ENCODE measurements at regions not wholly inside any gene's neighbourhood (a gene's known extent, or its start where the extent isn't known, plus 50 kb on each side); places are given as distances from the start of the nearest gene placed in this dataset.

DNA sequence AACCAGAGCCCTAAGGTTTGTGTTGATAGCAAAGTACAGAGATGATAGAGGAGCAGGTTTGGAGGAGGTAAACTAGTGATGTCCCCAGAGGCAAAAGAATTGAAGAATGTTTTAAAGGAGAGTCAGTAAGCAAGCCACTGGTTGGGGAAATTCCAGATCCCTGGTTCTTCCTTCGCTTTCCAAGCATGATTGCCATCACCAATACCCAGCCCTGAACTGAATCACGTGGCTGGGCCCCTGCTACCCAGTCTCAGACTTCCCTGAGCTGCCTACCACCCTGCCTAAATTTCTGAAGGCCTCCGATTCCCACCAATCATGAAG, 95.3 kb upstream of the FOXN2 start:
- no peak for ATAC-seq
- intact Hi-C loops (cut with micrococcal nuclease), result no loop called here

DNA sequence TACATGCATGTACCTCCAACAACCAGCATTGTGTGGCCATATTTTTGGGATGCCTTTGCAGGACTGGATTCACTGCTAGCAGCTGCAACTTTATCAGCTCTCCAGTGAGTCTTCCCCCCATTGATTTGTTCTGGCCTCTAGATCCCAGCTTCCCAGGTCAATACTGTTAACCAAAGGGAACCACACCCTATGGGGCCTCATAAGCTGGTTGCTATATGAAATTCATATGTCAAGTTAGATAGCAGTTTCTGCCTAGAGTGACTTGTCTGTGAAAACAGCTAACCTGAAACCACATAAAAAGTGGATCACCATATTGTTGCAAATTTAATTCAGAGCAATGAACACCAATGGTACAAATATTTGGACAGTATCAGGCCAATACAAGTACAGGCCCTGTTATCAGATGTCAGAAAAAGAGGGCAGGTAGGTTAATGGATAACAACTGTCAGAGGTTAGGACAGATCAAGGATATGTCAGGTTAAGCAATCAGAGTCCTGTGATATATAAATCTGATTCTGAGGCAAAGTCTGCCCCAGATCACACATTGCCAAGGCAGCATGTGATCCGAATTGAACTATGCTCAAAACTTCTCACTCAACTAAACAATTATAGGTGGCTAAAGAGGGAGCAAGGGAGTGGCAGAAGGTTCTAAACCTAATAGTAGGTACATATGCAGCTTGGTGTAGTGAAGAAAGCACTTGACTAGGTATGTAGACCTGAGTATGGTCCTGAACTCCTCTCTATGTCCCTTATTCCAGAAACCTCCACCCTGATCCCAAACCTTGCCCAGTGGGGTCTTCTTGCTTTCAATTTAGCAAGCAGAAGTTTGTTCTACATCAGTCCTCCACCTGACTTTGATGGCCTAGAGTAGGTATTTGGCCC, 94.7 kb upstream of the FOXN2 start:
- Histone ChIP-seq H3K27me3 (ENCODE audit: insufficient read depth, low read length) (no peaks in the 10 kb centered on the region), H3K79me2 (ENCODE audit: insufficient read depth, low read length) (no peaks in the 10 kb centered on the region), H3K9ac (ENCODE audit: low read length) (no peak overlapping the region), H3K9me2 (ENCODE audit: insufficient read depth) (no peaks in the 10 kb centered on the region), H3K4me1 (ENCODE audit: control insufficient read depth in 1 of 2, insufficient read depth in 2 of 2, low read length in 2 of 2) (no peaks in the 10 kb centered on the region), H3K36me3 (ENCODE audit: control insufficient read depth in 1 of 2, insufficient read depth in 2 of 2, low read length in 2 of 2) (no peaks in the 10 kb centered on the region), H3K9me3 (ENCODE audit: control insufficient read depth in 1 of 2, insufficient read depth in 1 of 2, low read depth in 1 of 2, low read length in 2 of 2) (no peaks in the 10 kb centered on the region), H4K20me1 (ENCODE audit: insufficient read depth) (no peaks in the 10 kb centered on the region; the same call in 1 of the 2 replicates), H3K4me3 (replicated peaks in 1 of 2; ENCODE audit: low read depth in 1 of 2, low read length in 2 of 2) (no peak overlapping the region), H3K4me2 (ENCODE audit: low read length) (no peak overlapping the region), H2AFZ (ENCODE audit: low read depth, low read length, poor library complexity, severe bottlenecking) (no peak overlapping the region), H3K27ac (ENCODE audit: low read depth, low read length) (no peak overlapping the region)
- ChIA-PET RAD21 (ENCODE audit: low non-redundant PET in 1 of 2, low total read pairs in 2 of 2, uncharacterized antibody in 2 of 2, unreplicated experiment in 2 of 2) (no interaction called here), CTCF (no interaction called here), POLR2A (no interaction called here)
- TF ChIP-seq CBX3 (IDR thresholded peaks at IDR 0.05; ENCODE audit: low read depth) (no peak), SRF (IDR thresholded peaks at IDR 0.05; ENCODE audit: low read depth) (no peak), POLR2AphosphoS5 (IDR thresholded peaks at IDR 0.05; ENCODE audit: low read depth, low read length) (no peak)
- TF ChIP-seq, protein P1, sequence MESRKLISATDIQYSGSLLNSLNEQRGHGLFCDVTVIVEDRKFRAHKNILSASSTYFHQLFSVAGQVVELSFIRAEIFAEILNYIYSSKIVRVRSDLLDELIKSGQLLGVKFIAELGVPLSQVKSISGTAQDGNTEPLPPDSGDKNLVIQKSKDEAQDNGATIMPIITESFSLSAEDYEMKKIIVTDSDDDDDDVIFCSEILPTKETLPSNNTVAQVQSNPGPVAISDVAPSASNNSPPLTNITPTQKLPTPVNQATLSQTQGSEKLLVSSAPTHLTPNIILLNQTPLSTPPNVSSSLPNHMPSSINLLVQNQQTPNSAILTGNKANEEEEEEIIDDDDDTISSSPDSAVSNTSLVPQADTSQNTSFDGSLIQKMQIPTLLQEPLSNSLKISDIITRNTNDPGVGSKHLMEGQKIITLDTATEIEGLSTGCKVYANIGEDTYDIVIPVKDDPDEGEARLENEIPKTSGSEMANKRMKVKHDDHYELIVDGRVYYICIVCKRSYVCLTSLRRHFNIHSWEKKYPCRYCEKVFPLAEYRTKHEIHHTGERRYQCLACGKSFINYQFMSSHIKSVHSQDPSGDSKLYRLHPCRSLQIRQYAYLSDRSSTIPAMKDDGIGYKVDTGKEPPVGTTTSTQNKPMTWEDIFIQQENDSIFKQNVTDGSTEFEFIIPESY (IDR thresholded peaks at IDR 0.05; ENCODE audit: extremely low read depth, insufficient replicate concordance, low read length), result no peak
- intact Hi-C loops (cut with micrococcal nuclease), result no loop called here
- BruUV-seq (replicated peaks), result no TSS peak
- no peak for DNase-seq (ENCODE audit: low read depth, low spot score)
- no peak for ATAC-seq

More for the DNA sequence above, 95.3 kb upstream of the FOXN2 start:
- H3K9me2 ChIP-seq (ENCODE audit: insufficient read depth), result no peaks in the 10 kb centered on the region
- DNase-seq (ENCODE audit: low read depth, low spot score), result no peak
- no peak overlapping the region for H3K9ac ChIP-seq (ENCODE audit: low read length)
- no peak overlapping the region for H3K27ac ChIP-seq (ENCODE audit: low read depth, low read length)
- ChIA-PET CTCF (no interaction called here), POLR2A (no interaction called here), RAD21 (ENCODE audit: low non-redundant PET in 1 of 2, low total read pairs in 2 of 2, uncharacterized antibody in 2 of 2, unreplicated experiment in 2 of 2) (no interaction called here)
- no peaks in the 10 kb centered on the region; the same call in 1 of the 2 replicates for H4K20me1 ChIP-seq (ENCODE audit: insufficient read depth)
- no peaks in the 10 kb centered on the region for H3K36me3 ChIP-seq (ENCODE audit: control insufficient read depth in 1 of 2, insufficient read depth in 2 of 2, low read length in 2 of 2)
- no peak overlapping the region for H3K4me3 ChIP-seq (replicated peaks in 1 of 2; ENCODE audit: low read depth in 1 of 2, low read length in 2 of 2)
- no peaks in the 10 kb centered on the region for H3K27me3 ChIP-seq (ENCODE audit: insufficient read depth, low read length)
- H3K4me1 ChIP-seq (ENCODE audit: control insufficient read depth in 1 of 2, insufficient read depth in 2 of 2, low read length in 2 of 2), result no peaks in the 10 kb centered on the region
- no TSS peak for BruUV-seq (replicated peaks)
- H2AFZ ChIP-seq (ENCODE audit: low read depth, low read length, poor library complexity, severe bottlenecking), result no peak overlapping the region
- H3K4me2 ChIP-seq (ENCODE audit: low read length), result no peak overlapping the region
- no peaks in the 10 kb centered on the region for H3K9me3 ChIP-seq (ENCODE audit: control insufficient read depth in 1 of 2, insufficient read depth in 1 of 2, low read depth in 1 of 2, low read length in 2 of 2)
- TF ChIP-seq ZNF274 (IDR thresholded peaks at IDR 0.05; ENCODE audit: low read depth, low read length) (no peak), CBX3 (IDR thresholded peaks at IDR 0.05; ENCODE audit: low read depth) (no peak), JUND (IDR thresholded peaks at IDR 0.05) (no peak), FOSL1 (IDR thresholded peaks at IDR 0.05; ENCODE audit: low read depth) (no peak), POLR2AphosphoS5 (IDR thresholded peaks at IDR 0.05; ENCODE audit: low read depth, low read length) (no peak), EGR1 (IDR thresholded peaks at IDR 0.05; ENCODE audit: low read depth) (no peak)
- H3K79me2 ChIP-seq (ENCODE audit: insufficient read depth, low read length), result no peaks in the 10 kb centered on the region
